Astrocyte (in vitro differentiated cells and primary cell): ENCODE measurements at regions not wholly inside any gene's neighbourhood (a gene's known extent, or its start where the extent isn't known, plus 50 kb on each side); places are given as distances from the start of the nearest gene placed in this dataset.

ENCODE experiments used
- EZH2 ChIP-seq: IDR thresholded peaks from 2 replicates; pipeline ENCODE4 v1.6.1; 2012; ENCODE audit warnings: mild to moderate bottlenecking, low read length, inconsistent platforms; ENCODE audit not compliant: insufficient read depth
- TF ChIP-seq, protein P1 (sequence below): IDR thresholded peaks from 2 replicates; pipeline ENCODE4 v1.5.1; 2011; ENCODE audit warnings: low read depth, mild to moderate bottlenecking, inconsistent platforms, low read length, moderate library complexity; ENCODE audit not compliant: insufficient read depth

DNA sequence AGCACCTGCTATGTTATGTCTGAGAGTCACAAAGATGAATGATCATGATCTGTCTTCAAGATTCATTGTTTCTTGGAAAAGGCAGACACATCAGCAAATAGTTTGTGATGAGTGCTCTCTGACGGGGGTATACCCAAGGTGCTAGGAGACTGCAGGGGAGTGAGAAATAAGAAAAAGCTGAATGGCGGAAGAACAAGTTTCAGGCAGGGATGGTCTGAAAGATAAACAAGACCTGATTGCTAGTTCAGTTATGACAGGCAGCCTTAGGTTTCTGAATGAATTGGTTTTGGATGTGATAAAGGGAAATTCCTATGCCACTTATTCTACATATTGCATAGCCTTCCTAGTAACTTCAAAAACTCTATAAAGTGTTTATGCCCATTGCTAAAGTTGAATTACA, 327.0 kb upstream of the DKK2 start:
- no peak for TF ChIP-seq EZH2
- TF ChIP-seq, protein P1, sequence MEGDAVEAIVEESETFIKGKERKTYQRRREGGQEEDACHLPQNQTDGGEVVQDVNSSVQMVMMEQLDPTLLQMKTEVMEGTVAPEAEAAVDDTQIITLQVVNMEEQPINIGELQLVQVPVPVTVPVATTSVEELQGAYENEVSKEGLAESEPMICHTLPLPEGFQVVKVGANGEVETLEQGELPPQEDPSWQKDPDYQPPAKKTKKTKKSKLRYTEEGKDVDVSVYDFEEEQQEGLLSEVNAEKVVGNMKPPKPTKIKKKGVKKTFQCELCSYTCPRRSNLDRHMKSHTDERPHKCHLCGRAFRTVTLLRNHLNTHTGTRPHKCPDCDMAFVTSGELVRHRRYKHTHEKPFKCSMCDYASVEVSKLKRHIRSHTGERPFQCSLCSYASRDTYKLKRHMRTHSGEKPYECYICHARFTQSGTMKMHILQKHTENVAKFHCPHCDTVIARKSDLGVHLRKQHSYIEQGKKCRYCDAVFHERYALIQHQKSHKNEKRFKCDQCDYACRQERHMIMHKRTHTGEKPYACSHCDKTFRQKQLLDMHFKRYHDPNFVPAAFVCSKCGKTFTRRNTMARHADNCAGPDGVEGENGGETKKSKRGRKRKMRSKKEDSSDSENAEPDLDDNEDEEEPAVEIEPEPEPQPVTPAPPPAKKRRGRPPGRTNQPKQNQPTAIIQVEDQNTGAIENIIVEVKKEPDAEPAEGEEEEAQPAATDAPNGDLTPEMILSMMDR: no peak
